ENCODE measurements at regions not wholly inside any gene's neighbourhood (a gene's known extent, or its start where the extent isn't known, plus 50 kb on each side); places are given as distances from the start of the nearest gene placed in this dataset.
A peak's percentile ranks its signal among the peaks of the same experiment; 100 is the strongest.
"Not testable (repeated sequence)": the region's sequence is repeated elsewhere in the genome, so short reads cannot be mapped to it uniquely, and the experiment has no call there.

DNA sequence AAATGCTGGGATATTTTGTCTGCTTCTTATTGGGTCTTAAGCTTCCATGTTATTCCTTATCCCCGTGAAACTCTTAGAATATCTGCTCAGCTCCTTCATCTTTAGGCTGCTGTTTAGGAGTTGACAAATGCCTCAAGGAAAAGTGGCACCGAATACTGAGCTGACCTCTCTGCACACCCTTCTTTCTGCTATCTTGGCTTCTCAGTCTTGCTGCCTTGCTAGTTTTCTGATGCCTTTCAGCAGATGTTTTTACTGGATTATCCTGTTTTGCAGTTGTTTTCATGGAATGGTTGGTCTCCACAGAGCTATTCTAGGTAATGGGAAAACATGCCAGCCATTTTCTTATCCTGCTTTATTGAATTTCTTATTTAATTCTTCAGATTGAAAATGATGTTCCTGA is 86.3 kb downstream of the GYPE start:
- Histone ChIP-seq H3K36me3 (replicated peaks) (no peaks in the 10 kb centered on the region), H3K27ac (no peak overlapping the region), H3K27me3 (replicated peaks) (no peaks in the 10 kb centered on the region), H3K4me3 (ENCODE audit: low read depth, low read length) (no peak overlapping the region)
- TF ChIP-seq, protein P1, sequence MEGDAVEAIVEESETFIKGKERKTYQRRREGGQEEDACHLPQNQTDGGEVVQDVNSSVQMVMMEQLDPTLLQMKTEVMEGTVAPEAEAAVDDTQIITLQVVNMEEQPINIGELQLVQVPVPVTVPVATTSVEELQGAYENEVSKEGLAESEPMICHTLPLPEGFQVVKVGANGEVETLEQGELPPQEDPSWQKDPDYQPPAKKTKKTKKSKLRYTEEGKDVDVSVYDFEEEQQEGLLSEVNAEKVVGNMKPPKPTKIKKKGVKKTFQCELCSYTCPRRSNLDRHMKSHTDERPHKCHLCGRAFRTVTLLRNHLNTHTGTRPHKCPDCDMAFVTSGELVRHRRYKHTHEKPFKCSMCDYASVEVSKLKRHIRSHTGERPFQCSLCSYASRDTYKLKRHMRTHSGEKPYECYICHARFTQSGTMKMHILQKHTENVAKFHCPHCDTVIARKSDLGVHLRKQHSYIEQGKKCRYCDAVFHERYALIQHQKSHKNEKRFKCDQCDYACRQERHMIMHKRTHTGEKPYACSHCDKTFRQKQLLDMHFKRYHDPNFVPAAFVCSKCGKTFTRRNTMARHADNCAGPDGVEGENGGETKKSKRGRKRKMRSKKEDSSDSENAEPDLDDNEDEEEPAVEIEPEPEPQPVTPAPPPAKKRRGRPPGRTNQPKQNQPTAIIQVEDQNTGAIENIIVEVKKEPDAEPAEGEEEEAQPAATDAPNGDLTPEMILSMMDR (IDR thresholded peaks at IDR 0.05; ENCODE audit: low read depth, low read length, missing control alignments): no peak
- no peak for DNase-seq
- in situ Hi-C loops (cut with HindIII; ENCODE audit: low pct_ligation_motif_present, low sequenced_read_pairs): no loop called here

DNA sequence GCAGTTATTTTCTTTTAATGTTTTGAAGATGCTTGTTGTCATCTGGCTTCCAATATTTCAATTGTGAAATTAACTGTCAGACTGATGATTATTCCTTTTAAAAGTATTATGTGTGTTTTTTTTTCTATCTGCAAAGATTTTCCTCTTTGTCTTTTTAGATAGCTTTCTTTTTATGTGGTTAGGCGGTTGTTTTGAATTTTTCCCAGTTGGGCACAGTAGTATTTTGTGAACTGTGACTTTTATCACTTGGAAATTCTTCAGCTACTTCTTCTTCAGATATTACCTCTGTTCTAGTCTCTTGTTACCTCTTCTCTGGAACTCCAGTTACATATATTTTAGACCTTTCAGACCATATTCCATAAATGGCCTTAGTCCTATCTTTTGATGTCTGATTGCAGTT is 87.5 kb downstream of the GYPE start:
- in situ Hi-C loops (cut with HindIII; ENCODE audit: low pct_ligation_motif_present, low sequenced_read_pairs); H3K36me3 ChIP-seq (replicated peaks); DNase-seq; H3K4me3 ChIP-seq (ENCODE audit: low read depth, low read length); H3K27ac ChIP-seq; H3K27me3 ChIP-seq (replicated peaks): not testable (repeated sequence)

DNA sequence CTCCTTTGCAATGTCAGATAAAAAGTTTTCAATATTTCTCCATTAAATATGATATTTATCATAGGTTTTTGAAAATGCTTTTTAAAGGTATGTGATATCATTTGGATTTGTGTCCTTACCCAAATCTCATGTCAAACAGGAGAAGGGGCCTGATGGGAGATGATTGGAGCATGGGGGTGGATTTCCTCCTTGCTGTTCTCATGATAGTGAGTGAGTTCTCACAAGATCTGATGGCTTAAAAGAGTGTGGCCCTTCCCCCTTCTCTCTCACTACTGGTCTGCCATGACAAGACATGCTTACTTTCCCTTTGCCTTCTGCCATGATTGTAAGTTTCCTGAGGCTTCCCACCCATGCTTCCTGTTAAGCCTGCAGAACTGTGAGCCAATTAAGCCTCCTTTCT is 90.0 kb downstream of the GYPE start:
- DNase-seq; H3K36me3 ChIP-seq (replicated peaks); in situ Hi-C loops (cut with HindIII; ENCODE audit: low pct_ligation_motif_present, low sequenced_read_pairs): not testable (repeated sequence)

DNA sequence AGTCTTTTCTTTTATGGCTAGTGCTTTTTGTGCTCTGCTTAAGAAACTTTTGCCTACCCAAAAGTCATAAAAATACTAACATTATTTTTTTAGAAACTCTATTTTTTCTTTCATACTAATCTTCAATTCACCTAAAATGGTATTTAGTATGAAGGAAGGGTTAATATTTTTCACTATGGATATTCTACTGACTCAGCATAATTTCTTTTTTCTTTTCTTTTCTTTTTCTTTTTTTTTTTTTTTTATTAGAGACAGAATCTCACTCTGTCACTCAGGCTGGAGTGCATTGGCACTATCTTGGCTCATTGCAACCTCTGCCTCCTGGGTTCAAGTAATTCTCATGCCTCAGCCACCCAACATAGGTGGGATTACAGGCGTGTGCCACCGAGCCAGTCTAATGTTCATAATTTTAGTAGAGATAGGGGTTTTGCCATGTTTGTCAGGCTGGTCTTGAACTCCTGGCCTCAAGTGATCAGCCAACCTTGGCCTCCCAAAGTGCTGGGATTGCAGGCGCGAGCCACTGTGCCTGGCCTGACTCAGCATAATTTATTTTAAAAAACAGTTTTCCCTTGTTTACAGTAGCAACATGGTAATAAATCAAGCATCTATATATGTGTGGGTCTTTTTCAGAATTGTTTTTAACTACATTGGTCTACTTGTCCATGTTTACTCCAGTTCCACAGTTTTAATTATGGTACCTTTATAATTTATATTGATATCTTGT is 91.8 kb downstream of the GYPE start:
- H3K27me3 ChIP-seq (replicated peaks); DNase-seq; in situ Hi-C loops (cut with HindIII; ENCODE audit: low pct_ligation_motif_present, low sequenced_read_pairs); H3K4me3 ChIP-seq (ENCODE audit: low read depth, low read length); H3K36me3 ChIP-seq (replicated peaks); H3K27ac ChIP-seq: not testable (repeated sequence)

More for the DNA sequence above, 90.0 kb downstream of the GYPE start:
- not testable (repeated sequence) for H3K27me3 ChIP-seq (replicated peaks); H3K27ac ChIP-seq; H3K4me3 ChIP-seq (ENCODE audit: low read depth, low read length)

DNA sequence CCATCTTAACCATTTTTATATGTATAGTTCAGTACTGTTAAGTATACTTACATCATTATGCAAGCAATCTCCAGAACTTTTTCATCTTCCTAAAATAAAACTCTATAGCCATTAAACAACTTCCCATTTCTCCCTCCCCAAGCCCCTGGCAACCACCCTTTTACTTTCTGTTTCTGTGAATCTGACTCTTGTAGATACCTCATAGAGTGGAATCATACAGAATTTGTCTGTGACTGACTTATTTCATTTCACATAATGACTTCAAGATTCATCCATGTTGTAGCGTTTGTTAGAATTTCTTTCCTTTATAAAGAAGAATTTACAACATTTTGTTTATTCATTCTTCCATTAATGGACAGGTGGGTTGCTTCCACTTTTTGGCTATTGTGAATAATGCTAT is 91.2 kb upstream of the FREM3 start:
- H3K36me3 ChIP-seq (replicated peaks); H3K27ac ChIP-seq; DNase-seq; H3K4me3 ChIP-seq (ENCODE audit: low read depth, low read length); in situ Hi-C loops (cut with HindIII; ENCODE audit: low pct_ligation_motif_present, low sequenced_read_pairs); H3K27me3 ChIP-seq (replicated peaks): not testable (repeated sequence)

DNA sequence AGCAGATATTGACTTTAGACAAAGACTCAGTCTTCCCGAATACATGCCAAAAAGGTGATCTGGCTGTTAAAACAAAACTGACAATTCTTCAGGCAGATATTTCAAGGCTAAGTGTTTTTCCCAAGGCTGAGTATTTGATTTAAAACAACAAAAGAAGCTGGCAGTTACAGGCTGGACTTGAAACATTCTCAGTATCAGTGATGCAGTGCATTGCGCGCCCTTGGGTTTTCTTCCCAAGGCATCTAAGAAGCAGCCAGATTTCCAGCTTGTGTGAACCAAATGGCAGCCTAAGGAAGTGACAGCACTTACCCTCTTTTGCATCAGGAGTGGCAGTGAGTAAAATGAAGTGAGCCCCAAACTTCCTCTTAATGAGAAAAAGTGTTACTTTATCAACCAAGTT is 90.0 kb upstream of the FREM3 start:
- peak; percentile 7 for DNase-seq
- in situ Hi-C loops (cut with HindIII; ENCODE audit: low pct_ligation_motif_present, low sequenced_read_pairs); H3K4me3 ChIP-seq (ENCODE audit: low read depth, low read length): not testable (repeated sequence)

GRCh38 chr4:143789618-143790017 is 89.1 kb upstream of the FREM3 start:
- DNase-seq; in situ Hi-C loops (cut with HindIII; ENCODE audit: low pct_ligation_motif_present, low sequenced_read_pairs); H3K36me3 ChIP-seq (replicated peaks); H3K4me3 ChIP-seq (ENCODE audit: low read depth, low read length); H3K27me3 ChIP-seq (replicated peaks); H3K27ac ChIP-seq: not testable (repeated sequence)

More for the DNA sequence above, 90.0 kb upstream of the FREM3 start:
- not testable (repeated sequence) for H3K27ac ChIP-seq; H3K27me3 ChIP-seq (replicated peaks); H3K36me3 ChIP-seq (replicated peaks)

GRCh38 chr4:143784567-143784966 is 84.1 kb upstream of the FREM3 start:
- H3K36me3 ChIP-seq (replicated peaks): no peaks in the 10 kb centered on the region
- no peak overlapping the region for H3K4me3 ChIP-seq (ENCODE audit: low read depth, low read length)
- no peak overlapping the region for H3K27ac ChIP-seq
- TF ChIP-seq, protein P1 (IDR thresholded peaks at IDR 0.05; ENCODE audit: low read depth, low read length, missing control alignments): no peak
- DNase-seq: no peak
- no peaks in the 10 kb centered on the region for H3K27me3 ChIP-seq (replicated peaks)
- in situ Hi-C loops (cut with HindIII; ENCODE audit: low pct_ligation_motif_present, low sequenced_read_pairs): no loop called here

DNA sequence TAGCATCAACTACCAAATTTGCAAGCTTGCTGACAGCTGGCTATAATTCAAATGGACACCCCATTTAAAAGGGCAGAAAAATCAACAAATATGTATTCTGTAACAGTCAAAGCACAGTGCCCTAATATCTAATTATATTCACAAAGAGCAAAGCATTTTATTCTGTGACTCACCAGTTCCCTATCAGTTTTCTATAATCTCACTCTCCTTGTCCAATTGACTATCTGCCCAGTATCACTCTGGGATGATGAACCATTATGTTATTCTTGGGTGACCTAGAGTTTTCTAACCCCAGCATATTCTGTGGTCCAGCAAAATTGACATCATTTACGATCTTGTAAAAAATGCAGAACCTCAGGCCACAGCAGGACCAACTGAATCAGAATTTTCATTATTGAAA is 82.0 kb upstream of the FREM3 start:
- H3K27ac ChIP-seq: no peak overlapping the region
- H3K36me3 ChIP-seq (replicated peaks): no peaks in the 10 kb centered on the region
- TF ChIP-seq, protein P1 (IDR thresholded peaks at IDR 0.05; ENCODE audit: low read depth, low read length, missing control alignments): no peak
- no peak for DNase-seq
- H3K27me3 ChIP-seq (replicated peaks): no peaks in the 10 kb centered on the region
- in situ Hi-C loops (cut with HindIII; ENCODE audit: low pct_ligation_motif_present, low sequenced_read_pairs): no loop called here
- no peak overlapping the region for H3K4me3 ChIP-seq (ENCODE audit: low read depth, low read length)

Measured in brain microvascular endothelial cell (primary cell).